Left ventricle myocardium inferior (tissue), 1 donor: ENCODE measurements at regions not wholly inside any gene's neighbourhood (a gene's known extent, or its start where the extent isn't known, plus 50 kb on each side); places are given as distances from the start of the nearest gene placed in this dataset.

Experiments used
- DNase-seq: peaks from one replicate; pipeline ENCODE4 v3.0.0-alpha.2; 2020
- H3K27ac ChIP-seq: fragments of 200-600 bp; replicated peaks from 2 replicates; pipeline ENCODE4 v1.8.0; 2021
- H3K27me3 ChIP-seq: fragments of 200-600 bp; 2 replicates; pipeline ENCODE4 v1.8.0; 2021; ENCODE audit warnings: low read depth
- H3K36me3 ChIP-seq: fragments of 200-600 bp; 2 replicates; pipeline ENCODE4 v1.8.0; 2021
- H3K4me1 ChIP-seq: fragments of 200-600 bp; 2 replicates; pipeline ENCODE4 v1.8.0; 2021
- H3K4me3 ChIP-seq: fragments of 200-600 bp; 2 replicates; pipeline ENCODE4 v1.8.0; 2021; ENCODE audit warnings: mild to moderate bottlenecking, moderate library complexity
- H3K9me3 ChIP-seq: fragments of 200-600 bp; replicated peaks from 2 replicates; pipeline ENCODE4 v1.8.0; 2021
- intact Hi-C: fragments of 100-400 bp; cut with micrococcal nuclease; formaldehyde crosslinking; loops from one replicate; pipeline ENCODE4 v1.11.0; 2022
- TF ChIP-seq, protein P1 (sequence below): fragments of 200-600 bp; IDR thresholded peaks from 2 replicates; pipeline ENCODE4 v1.8.0; 2021; ENCODE audit warnings: antibody characterized with exemption, mild to moderate bottlenecking, borderline replicate concordance
- donor health status: DM: no; HTN: yes; CAD: no; lungs with severe emphysema.

DNA sequence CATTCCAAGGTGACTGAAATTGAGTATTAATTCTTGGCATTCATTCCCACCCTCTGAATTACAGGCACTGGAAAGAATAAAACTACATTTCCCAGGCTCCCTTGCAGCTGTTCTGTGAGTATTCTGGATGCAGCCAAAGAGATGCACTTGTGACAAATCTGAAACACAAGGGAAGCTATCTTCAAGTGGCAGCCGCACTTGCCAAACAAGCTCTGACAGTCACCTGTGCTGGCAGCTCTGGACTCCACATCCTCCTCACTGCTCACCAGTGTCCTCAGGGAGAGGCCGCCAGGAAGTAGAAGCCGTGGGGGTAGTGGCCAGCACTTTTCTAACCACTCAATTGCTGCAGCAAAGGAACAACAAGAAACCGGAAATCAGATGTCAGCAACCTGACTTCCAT is 275.0 kb downstream of the NR2F1-AS1 start:
- Histone ChIP-seq H3K27me3 (no peaks in the 10 kb centered on the region), H3K9me3 (no peaks in the 10 kb centered on the region), H3K4me3 (no peak overlapping the region), H3K27ac (no peak overlapping the region), H3K4me1 (peaks cover 19% of the 10 kb centered on the region), H3K36me3 (no peaks in the 10 kb centered on the region)
- intact Hi-C loops, result no loop called here
- TF ChIP-seq, protein P1, sequence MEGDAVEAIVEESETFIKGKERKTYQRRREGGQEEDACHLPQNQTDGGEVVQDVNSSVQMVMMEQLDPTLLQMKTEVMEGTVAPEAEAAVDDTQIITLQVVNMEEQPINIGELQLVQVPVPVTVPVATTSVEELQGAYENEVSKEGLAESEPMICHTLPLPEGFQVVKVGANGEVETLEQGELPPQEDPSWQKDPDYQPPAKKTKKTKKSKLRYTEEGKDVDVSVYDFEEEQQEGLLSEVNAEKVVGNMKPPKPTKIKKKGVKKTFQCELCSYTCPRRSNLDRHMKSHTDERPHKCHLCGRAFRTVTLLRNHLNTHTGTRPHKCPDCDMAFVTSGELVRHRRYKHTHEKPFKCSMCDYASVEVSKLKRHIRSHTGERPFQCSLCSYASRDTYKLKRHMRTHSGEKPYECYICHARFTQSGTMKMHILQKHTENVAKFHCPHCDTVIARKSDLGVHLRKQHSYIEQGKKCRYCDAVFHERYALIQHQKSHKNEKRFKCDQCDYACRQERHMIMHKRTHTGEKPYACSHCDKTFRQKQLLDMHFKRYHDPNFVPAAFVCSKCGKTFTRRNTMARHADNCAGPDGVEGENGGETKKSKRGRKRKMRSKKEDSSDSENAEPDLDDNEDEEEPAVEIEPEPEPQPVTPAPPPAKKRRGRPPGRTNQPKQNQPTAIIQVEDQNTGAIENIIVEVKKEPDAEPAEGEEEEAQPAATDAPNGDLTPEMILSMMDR, result no peak
- DNase-seq, result no peak

DNA sequence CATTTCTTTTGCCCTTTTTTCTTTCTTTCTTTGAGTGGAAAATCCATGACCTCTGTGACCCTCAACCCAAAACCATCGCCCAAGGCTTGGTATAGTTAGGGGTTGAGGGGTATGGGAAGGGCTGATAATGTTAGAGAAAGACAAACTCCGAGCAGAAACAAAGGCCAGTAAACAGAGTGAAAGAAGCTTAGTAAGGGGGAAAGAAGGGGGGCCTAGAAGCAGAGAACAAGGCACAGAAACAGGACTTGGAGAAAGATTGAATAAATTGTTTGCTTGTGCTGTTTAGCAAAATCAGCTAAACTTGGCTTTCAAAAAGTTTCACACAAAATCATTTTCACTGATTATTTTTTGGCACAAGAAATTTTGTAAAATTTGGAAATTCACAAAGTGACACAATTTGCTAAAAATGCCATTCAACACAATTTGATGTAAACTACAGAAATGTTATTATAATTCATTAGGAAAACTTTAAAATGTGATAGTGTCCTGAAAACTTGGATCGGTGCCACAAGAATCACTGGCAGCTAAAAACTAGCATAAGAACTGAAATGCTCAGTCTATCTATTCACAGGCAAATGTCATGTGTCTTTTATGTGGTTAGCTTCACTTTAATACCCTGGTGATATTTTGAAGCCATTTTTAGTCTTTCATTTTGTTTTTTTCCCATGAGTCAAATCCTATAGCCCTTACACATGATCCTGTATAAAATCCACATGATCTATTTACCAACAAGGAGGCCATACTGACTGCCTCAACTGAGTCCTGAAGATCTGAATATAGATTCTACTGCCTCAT is 276.4 kb downstream of the NR2F1-AS1 start:
- no peak for DNase-seq

DNA sequence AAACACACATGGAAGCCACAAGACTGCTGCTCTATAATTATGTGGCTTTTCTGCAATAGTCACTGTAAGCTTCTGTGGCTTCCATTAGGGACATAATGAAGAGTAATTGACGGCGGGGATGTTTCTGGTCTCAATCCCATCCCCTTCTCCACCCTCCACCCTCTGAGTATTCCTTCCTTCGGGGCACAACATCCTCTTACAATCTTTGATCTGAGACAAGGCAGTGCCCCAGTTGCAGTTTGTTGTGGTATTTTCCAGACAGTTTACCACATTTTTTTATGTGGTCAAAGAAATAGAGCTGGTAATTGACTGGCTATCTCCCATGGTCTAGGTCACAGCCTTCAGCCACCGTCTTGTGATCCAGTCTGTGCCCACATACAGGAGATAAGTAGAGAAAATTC is 277.7 kb downstream of the NR2F1-AS1 start:
- H3K4me1 ChIP-seq, result peaks cover 19% of the 10 kb centered on the region
- TF ChIP-seq, protein P1, result no peak
- H3K4me3 ChIP-seq, result no peak overlapping the region
- no peaks in the 10 kb centered on the region for H3K27me3 ChIP-seq
- H3K27ac ChIP-seq, result no peak overlapping the region
- H3K9me3 ChIP-seq, result no peaks in the 10 kb centered on the region
- DNase-seq, result no peak
- no peaks in the 10 kb centered on the region for H3K36me3 ChIP-seq
- intact Hi-C loops, result no loop called here

More for the DNA sequence above, 276.4 kb downstream of the NR2F1-AS1 start:
- TF ChIP-seq, protein P1, result no peak
- intact Hi-C loops, result no loop called here
- H3K27ac ChIP-seq, result no peak overlapping the region
- no peaks in the 10 kb centered on the region for H3K27me3 ChIP-seq
- no peaks in the 10 kb centered on the region for H3K9me3 ChIP-seq
- H3K36me3 ChIP-seq, result no peaks in the 10 kb centered on the region
- H3K4me1 ChIP-seq, result peaks cover 19% of the 10 kb centered on the region
- H3K4me3 ChIP-seq, result no peak overlapping the region

DNA sequence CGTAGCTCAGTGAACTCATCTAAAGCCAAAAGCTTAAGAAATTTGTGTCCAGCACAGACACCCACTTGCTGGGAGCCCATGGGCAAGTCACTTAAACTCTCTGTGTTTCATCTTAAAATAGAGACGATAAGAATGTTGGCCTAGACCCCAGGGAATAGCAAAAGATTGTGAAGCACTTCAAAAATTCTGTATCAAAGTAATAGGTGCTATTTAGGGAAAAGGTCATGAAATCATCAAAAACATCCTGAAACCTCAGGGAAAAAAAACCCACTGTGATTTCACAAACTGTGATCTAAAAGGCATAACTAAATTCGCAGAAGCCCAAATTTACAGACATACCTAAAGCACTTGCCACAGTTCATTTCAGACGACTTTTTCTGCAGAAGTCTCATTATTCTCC is 278.3 kb downstream of the NR2F1-AS1 start:
- intact Hi-C loops, result no loop called here
- no peak overlapping the region for H3K27ac ChIP-seq
- no peaks in the 10 kb centered on the region for H3K36me3 ChIP-seq

DNA sequence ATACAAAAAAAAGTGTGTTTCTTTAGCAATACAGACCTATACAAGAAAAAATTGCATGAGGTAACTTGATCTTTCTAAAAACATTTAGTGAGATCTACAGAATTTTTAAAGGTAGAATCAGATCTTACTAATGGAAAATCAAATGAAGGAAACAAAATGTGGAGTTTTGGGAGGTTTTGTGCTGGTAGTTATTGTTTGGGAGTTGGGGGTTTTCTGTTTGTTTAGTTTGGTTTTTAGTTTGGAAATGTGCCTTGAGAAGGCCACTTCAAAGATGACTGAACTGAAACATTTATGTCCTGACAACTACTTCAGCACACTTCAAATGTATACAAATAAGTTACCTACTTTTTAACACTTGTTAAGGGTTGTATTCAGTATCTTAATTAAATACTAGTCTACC is 280.1 kb downstream of the NR2F1-AS1 start:
- no peak for DNase-seq
- no peaks in the 10 kb centered on the region for H3K9me3 ChIP-seq
- H3K36me3 ChIP-seq, result no peaks in the 10 kb centered on the region
- no peak overlapping the region for H3K27ac ChIP-seq
- H3K4me3 ChIP-seq, result no peak overlapping the region
- intact Hi-C loops, result no loop called here
- TF ChIP-seq, protein P1, result no peak
- H3K4me1 ChIP-seq, result peaks cover 17% of the 10 kb centered on the region
- no peaks in the 10 kb centered on the region for H3K27me3 ChIP-seq

More for the DNA sequence above, 278.3 kb downstream of the NR2F1-AS1 start:
- Histone ChIP-seq H3K27me3 (no peaks in the 10 kb centered on the region), H3K4me1 (peaks cover 19% of the 10 kb centered on the region), H3K4me3 (no peak overlapping the region), H3K9me3 (no peaks in the 10 kb centered on the region)
- TF ChIP-seq, protein P1, result no peak
- no peak for DNase-seq
